ENCODE measurements at regions not wholly inside any gene's neighbourhood (a gene's known extent, or its start where the extent isn't known, plus 50 kb on each side); places are given as distances from the start of the nearest gene placed in this dataset.
"Not testable (repeated sequence)": the region's sequence is repeated elsewhere in the genome, so short reads cannot be mapped to it uniquely, and the experiment has no call there.

- ATAC-seq: no peak
These were observed 156.1 kb upstream of the SRD5A2 start for GRCh38 chr2:31736695-31737454.

- no peak for ATAC-seq
These were observed 155.0 kb upstream of the SRD5A2 start for GRCh38 chr2:31735716-31736115.

DNA sequence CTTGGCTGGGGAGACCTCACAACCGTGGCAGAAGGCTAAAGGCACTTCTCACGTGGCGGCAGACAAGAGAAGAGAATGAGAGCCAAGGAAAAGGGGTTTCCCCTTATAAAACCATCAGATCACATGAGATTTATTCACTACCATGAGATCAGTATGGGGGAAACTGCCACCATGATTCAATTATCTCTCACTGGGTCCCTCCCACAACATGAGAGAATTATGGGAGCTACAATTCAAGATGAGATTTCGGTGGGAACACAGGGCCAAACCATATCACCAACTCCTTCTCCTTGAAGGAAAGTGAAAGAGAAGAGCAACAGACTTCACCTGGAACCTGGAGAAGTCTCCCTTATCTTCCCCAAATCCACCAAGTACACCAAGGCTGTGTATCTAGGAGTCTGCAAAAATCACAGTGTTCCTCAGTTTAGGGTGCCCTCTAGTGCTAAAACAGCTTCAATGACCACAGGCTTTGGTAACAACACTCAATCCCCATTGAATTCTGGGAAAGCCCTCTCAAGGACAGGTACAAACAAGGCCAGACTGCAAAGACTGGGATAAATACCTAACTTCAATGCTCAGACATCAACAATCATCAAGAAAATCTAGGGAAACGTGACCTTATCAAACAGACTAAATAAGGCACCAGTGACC, 148.8 kb upstream of the SRD5A2 start:
- ATAC-seq: no peak

DNA sequence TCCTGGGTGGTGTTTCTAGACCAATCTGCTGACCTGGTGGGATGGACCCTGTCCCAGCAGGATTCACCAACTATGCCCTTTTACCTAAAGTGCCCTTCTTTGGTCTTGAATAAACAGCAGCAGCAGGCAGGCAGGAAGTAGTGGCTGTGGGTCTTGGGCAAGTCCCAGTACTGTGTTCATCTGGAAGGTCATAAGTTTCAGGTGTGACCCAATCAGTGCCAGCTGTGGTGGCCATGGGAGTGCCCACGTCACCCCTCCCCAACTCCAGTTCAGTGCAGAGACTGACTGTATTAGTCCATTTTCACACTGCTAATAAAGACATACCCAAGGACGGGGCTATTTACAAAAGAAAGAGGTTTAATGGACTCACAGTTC, 148.3 kb upstream of the SRD5A2 start:
- ATAC-seq: no peak

DNA sequence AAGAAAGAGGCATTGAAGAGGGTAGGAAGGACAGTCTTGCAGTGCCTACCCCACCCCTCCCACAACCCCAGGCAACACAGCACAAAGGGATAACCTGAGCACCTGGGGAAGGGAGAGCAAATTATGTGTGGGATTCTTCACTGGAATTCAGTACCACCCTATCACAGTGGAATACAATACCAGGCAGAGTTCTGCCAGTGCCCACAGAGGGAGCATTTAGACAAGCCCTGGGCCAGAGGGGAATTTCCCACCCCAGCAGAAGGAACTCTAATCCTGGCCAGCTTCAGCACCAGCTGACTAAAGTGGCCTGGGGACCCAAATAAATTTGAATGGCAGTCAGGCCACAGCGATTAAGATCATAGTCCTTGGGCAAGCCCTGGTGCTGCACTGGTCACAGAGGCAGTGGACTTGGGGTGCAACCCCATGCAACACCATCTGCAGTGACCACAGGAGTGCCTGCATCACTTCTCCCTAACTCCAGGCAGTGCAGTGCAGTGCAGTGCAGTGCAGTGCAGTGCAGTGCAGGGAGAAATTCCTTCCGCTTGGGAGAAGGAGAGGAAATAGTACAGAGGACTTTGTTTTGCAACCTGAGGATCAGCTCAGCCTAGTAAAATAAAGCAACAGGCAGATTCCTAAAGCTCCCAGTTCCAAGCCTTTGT, 147.8 kb upstream of the SRD5A2 start:
- ATAC-seq: no peak

- no peak for ATAC-seq
These were observed 145.7 kb upstream of the SRD5A2 start for GRCh38 chr2:31726457-31726856.

- no peak for ATAC-seq
These were observed 144.7 kb upstream of the SRD5A2 start for GRCh38 chr2:31725444-31725843.

DNA sequence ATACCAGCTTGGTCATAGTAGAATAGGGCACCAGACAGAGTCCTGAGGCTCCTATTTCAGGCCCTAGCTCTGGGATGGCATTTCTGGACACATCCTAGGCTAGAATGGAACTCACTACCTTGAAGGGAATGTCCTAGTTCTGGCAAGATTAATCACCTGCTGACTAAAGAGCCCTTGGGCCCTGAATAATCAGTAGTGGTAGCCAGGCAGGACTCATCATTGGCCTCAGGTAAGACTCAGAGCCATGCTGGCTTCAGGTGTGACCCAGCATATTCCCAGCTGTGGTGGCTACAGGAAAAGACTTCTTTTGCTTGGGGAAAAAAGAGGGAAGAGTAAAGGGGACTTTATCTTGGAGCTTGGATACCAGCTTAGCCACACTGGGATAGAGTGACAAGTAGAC, 131.0 kb upstream of the SRD5A2 start:
- ATAC-seq: no peak

DNA sequence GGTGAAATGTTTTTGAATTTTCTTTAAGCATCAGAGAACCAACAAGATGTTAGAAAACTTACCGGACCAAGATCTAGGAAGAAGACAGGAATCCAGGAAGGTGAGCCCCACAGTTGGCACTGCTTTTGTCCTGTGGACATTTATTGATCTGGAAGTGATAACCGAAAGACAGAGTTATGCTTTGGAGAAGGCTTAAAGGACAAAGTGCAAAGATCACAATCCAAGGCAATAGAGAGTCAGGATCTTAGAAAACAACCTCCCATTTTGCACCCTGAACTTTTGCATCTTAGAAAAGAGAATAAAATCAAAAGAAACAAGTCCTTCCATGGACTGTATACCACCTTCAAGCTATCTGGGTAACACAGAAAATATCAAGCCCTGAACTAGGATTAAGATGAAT, 129.4 kb upstream of the SRD5A2 start:
- no peak for ATAC-seq

DNA sequence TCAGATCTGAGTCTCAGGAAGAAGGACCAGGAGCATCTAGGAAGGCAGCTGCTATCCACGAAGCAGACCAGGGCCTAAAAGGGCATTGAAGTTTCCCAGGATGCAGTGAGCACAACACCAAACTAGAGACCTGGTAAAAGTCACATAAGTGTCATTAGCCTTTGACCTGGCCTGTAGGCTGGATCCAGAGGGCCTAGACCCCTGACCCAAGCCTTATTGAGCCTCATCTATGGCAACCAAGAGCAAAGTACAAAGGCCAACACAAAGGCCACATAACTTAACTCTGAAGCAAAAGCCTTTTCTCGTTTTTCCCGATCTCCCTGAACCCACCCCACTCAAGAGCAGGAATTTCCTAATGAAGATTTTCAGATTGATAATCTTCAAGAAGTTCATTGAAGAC, 127.3 kb upstream of the SRD5A2 start:
- no peak for ATAC-seq

DNA sequence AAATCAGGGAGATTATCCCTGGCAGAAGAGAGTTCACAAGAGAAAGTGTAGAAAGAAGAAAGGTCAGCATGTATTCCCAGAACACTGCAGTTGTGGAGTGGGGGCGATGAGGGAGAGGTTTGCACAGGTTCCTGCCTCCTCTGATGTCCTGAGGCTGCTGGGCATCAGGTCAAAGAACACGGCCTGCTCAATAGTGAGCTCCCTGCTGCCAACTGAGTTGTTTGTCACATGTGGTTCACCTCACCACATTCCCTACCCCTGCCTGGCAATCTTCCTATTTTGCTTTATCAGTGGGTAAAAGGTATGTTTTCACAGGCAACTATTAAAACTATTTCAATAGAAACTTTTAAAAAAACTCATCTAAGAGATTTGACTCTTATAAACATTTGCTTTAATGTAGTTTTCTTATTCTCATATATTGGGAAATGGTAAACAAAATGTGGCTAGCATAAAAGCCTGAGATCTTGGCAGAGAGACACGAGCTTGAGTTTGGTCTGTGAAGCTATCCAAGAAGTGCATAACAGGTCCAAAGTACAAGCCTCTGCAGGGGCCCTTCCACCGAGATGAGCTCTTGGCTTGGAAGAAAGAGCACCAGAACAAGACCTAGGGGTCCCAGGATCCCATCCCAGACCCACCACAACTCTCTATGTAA, 123.9 kb upstream of the SRD5A2 start:
- ATAC-seq: no peak

- no peak for ATAC-seq
These were observed 122.5 kb upstream of the SRD5A2 start for GRCh38 chr2:31703253-31703652.

GRCh38 chr2:31698722-31699121, 118.0 kb upstream of the SRD5A2 start:
- ATAC-seq: no peak

GRCh38 chr2:31696068-31696467, 115.3 kb upstream of the SRD5A2 start:
- no peak for ATAC-seq

DNA sequence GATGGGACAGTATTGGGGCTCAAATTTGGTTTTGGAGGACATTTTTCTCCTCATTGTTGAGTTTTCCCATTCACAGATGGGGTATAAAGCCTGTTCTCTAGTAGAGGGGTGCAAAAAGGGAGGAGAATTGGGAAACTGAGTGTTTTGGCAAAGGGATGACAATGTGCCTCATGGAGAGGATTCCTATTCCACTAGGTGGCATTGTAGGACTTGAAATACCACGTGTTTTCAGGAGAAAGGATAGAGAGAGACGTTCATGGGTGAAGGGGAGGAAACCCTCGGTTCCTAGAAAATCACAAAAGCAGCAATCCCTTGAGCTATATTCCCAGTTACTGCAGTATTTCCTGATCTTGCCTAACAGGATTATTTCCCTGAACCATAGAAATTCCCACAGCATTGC, 113.7 kb upstream of the SRD5A2 start:
- ATAC-seq: no peak

DNA sequence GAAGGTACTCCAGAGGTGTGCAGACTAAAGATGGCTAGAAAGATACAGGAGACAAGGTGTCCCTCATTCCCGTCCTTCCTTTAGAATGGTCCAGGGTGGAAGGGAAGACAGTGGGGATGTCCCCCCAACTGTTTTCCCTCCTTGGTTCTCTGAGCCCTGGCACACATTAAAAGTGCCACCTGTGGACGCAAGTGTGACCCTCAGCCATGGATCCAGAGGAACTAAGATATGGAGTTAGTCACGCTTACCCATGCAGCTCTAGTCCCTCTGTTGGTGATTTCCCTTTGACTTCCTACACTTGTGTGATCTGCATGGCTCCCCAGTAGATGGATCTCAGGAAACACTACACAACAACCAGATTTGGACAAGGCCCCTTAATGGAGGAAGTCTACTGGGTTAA, 113.1 kb upstream of the SRD5A2 start:
- no peak for ATAC-seq

GRCh38 chr2:31688282-31688681, 107.5 kb upstream of the SRD5A2 start:
- ATAC-seq: no peak

DNA sequence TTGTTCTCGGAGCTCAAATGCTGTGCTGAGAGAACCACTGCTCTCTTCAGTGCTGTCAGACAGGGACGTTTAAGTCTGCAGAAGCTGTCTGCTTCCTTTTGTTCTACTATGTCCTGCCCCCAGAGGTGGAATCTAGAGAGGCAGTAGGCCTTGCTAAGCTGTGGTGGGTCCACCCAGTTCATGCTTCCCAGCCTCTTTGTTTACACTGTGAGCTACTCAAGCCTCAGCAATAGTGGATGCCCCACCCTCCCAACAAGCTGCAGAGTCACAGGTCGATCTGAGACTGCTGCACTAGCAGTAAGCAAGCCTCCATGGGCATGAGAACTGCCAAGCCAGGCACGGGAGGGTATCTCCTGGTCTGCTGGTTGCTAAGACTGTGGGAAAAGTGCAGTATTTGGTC, 102.8 kb upstream of the SRD5A2 start:
- not testable (repeated sequence) for ATAC-seq

DNA sequence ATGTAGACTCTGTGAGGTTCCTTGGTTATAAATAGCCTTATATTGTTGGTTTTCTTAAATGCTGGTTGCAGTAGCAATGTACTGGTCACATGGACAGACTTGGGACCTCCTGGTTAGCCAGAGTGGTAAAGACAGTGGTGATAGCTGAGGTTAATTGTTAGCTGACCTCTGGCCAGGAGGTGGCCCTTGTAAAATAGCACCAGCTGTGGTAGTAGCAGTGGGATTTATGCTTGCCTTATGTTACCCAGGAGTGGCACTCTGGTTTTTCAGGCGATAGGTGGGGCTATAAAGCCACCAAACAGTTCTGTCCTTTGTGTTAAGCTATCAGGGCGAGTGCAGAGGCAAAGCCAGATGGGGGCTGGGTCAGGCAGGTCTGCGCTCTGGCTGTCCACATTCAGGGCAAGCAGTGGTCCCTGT, 94.8 kb upstream of the SRD5A2 start:
- ATAC-seq: no peak

DNA sequence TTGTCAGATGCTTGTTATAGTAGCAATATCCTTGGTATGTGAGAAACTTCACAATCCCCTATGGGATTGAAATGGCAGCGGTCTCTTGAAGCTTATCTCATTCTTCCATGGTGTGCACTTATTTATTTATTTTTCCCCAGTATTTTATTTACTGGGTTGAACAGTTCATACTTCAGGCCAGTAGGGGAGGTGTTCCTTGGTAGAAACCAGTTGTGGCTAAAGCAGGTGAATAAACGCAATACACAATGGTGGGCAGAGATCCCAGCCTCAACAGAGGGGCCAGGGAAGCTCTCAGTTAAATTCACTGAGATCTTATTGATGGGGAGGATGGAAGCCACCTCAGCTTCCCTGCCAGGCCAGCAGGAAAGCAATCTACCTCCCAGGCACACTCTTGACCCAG, 93.7 kb upstream of the SRD5A2 start:
- no peak for ATAC-seq

GRCh38 chr2:31666878-31667277, 86.1 kb upstream of the SRD5A2 start:
- no peak for ATAC-seq

GRCh38 chr2:31664949-31665724, 84.4 kb upstream of the SRD5A2 start:
- ATAC-seq: no peak

GRCh38 chr2:31660812-31661335, 80.1 kb upstream of the SRD5A2 start:
- no peak for ATAC-seq
